Stimulated activated CD8-positive, alpha-beta memory T cell treated with anti-CD3 and anti-CD28 coated beads, Interleukin-15, amount 100 ng/mL, for 48 hours (primary cell): ENCODE measurements at regions not wholly inside any gene's neighbourhood (a gene's known extent, or its start where the extent isn't known, plus 50 kb on each side); places are given as distances from the start of the nearest gene placed in this dataset.

Experiments used
- DNase-seq, 2 donors: peaks; one replicate each; pipeline ENCODE4 v3.0.0-alpha.2; 2020; ENCODE audit warnings: low read depth in 2 of 2

DNA sequence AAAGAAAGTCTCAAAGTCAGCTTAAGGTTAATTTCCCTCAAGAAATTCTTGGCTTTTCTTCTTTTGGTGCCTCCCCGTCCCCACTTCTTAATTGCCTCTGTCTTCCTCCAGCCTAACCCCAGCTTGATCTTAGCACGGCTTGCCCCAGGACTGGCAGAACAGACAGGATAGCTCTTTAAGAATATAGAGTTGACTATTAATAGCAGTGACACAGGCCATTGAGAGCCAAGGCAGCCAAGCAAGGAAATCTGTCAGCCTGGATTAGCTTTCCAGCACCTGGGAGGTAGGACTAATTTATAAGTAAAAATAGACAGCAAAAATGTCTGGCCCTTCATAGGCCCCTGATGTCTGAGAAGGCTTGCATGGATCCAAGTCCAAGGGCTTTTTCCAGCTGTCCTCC, 384.6 kb upstream of the SLC30A5 start:
- DNase-seq: no peak

DNA sequence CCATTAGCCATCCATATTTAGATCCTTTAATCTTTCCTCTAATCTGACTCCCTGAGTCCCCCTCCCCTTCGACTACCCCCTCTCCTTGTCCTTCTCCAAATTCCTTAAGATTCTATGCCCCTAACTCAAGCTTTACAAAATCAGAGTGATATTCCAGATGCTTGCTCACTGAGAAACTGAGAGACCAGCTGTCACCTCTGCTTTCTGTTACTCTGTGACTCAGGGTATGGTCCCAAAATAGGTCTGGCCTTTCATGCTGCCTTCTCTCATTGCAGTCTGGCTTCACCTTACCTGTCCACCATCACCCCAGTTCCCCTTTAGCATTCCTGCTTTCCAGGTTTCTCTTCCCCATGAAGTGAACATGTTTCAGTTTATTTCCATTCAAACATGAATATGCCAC, 383.3 kb upstream of the SLC30A5 start:
- no peak for DNase-seq

DNA sequence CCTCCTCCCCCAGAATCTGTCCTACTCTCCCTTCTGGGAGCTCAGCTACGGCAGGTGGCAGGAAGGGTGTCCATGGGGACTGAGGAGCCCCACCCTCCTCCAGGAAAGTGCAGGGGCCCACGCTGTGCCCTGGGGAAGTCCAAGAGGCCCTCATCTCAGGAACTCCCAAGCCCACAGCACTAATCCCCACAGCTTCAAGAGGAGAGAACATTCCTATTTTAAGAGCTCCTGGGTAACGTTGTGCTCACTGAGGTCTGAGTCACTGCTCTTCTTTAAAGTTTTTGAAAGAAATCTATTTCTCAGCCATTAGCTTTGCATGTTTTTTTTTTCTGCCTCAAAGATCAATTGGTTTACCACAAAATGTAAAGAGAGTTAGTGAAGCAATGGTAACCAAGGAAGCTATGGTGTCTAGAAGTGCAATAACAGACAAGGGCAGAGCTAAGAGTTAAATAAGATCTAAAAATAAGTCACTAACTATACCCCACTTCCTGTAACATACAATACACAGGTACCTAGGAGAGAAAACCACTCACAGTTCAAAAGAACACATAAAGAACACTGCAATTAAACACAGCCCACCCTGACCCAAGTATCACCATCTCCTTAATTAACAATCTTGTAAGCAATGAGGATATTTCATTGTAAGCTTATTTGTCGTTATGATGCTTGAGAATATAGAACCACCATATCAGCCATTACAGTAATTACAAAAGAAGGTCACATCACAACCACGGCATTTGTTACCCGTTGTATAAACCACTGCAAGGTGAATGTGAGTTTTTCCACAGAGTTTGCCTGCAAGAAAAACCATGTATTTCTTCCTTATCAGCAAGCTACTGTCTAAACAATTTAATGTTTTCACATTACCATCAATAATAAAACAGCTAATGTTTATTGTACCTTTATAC, 382.3 kb upstream of the SLC30A5 start:
- DNase-seq: no peak

DNA sequence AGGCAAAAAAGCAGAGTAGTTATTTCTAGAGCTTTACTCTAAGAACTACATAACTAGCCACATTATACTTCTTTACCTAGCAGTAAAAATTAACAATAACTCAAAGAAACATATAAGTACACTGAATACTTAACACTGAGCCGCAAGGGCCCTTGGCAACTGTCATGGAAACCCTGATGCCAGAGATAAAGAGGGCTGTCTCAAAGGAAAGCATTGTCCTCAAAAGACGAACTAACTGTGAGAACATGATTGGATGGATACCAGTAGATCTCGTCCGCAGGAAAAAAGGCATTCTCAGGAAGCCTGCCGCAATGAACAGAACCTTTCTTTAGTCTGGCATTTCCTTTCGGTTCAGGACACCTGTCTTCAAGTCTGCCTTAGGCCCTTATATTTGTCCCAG, 379.0 kb upstream of the SLC30A5 start:
- DNase-seq: no peak

DNA sequence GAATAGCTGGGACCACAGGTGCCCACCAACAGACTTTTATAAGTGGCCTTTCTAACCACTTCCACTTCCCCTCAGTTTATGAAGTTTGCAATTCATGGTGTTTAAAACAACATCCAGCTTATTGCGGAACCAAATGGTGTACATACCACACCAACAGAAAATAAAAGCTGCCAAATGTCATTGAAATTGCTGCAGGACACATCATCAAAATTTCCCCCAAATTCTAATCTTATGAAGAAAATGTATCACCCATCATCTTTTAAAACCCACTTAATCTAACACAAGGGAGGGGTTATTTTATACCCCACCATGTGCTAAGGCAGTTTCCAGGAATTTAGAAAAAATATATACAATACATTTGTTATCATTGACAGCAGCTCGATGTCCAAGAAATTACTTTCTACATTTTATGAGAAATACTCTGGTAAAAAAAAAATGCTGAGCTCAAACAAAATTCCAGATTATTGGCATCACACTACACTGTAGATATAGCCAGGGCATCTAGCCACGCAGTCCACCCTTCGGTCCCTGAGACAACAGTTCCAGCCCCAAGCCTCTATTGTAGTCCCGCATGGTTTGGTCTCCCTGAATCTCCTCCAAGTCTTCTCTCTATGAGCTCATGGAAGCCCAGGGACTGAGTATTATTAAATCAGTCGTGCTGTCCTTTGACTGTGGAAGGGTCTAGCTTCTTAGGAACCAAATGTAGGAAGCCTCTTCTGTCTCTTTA, 372.8 kb upstream of the SLC30A5 start:
- DNase-seq: no peak

DNA sequence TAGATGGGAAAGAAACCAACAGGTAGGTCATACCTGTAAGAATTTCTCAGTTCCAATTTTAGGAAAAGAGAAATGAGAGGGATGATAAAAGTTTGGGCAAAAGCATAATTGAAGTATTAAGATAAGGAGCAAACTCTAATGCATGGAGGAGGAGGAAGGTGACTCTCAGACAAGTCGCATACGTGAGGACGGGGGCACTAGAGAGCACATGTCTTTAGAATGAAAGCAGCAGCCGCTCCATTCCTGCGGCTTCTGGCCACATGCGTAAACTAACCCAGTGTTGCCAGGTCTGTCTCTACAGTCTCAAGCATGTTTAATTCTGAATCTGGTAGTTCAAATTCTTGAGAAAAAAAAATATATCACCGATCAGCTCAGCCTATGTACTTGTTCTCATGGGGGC, 371.5 kb upstream of the SLC30A5 start:
- DNase-seq: no peak

DNA sequence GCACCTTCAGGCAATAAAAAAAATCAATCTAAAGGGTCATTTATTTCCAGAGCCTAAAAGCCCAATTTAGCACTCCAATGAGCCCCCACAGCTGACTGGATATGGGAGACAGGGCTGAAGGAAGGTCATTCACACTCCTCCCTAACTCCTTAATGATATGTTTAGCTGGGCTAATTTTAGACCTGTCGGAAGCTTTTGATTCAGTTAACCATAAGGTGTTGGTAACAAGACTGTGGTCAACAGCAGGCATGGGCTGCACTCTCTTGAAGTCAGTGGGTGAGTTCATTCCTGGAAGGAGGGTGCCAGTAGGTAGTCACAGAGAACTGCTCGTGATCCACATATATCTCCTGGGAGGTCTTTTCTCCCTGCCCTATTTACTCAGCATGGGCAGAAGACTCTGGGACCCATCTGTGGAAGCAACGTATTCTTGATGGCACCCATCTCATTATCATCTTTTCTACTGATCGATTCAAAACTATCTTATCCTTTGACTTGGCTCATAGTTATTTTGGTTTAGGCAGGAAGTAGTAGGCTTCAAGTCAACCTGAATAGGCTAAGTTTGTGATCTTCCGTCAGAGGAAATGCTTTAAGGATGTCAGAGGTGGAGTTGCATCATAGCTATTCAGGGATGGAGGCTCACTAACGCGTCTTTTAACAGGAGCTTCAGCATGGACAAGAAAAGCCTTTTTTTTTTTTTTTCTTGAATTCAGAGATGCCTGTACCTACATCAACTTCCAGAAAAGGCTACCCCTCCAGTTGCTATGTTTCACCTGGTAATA, 367.7 kb upstream of the SLC30A5 start:
- DNase-seq: no peak

DNA sequence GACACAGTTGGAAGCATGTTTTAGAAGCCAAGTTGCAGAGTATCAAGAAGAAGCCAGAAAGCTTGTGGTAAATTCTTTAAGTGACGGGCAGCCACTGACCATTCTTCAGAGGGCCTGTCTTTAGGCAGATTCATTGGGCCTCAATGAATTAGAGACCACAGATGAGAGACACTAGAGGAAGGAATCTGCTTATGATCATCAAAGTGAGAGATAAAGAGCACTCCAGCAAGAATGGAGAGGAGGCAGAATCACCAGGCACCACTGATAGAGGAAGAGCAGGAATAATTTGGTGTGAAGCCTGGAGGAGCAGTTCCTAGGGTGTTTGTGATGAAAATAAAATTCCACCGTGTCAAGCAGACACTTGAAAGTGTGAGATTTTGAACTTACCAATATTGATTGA, 365.9 kb upstream of the SLC30A5 start:
- no peak for DNase-seq

DNA sequence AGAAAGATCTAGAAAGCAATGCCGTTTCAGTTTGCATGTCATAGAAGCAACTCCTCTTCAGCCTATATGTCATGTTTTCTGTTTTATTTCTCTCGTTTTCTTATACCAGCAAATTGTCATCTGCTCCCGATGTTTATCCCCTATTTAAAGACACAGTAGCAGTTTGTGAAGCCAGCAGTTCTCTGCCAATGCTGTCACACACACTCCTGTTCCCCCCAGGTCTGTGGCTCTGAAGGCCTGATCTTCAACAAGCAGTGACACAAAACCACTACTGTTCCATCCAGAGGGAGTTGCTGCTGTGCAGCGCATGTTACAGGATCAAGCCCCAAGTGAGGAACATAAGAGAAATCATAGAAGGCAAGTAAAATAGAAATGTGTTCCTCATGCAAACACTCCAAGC, 364.1 kb upstream of the SLC30A5 start:
- DNase-seq: no peak

DNA sequence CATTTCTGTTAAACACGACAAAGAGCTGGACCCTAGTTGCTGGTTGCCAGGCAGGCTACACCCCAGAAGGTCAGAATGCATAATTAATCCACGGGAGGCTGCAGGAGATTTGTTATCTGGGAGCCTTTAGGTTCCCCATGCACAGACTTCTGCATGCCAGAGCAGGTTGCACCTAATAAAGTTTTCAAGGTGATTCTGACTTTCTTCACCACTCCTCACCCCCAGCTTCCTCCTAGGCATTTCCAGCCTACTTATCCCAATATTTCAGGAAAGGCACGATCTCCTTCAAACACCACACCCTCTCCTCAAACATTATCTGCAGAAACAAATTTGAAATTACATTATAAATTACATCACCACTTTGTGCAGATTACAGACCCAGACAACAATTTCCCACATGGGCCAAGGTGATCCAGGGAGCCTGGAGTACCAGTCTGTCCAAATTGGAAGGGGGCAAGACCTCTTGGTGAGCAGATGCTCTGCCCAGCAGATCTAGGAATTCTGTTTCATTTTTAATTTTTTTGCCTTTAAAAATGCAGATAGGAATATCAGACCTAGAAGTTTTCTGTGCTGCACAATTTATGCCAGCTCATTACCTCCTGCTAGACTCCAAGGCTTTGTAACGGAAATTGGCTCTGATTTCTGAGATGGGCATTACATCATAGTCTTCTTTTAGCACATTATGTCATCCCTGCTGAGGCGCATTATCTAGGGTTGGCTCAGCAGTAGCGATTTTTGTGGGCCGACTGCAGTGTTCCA, 363.4 kb upstream of the SLC30A5 start:
- DNase-seq: no peak

DNA sequence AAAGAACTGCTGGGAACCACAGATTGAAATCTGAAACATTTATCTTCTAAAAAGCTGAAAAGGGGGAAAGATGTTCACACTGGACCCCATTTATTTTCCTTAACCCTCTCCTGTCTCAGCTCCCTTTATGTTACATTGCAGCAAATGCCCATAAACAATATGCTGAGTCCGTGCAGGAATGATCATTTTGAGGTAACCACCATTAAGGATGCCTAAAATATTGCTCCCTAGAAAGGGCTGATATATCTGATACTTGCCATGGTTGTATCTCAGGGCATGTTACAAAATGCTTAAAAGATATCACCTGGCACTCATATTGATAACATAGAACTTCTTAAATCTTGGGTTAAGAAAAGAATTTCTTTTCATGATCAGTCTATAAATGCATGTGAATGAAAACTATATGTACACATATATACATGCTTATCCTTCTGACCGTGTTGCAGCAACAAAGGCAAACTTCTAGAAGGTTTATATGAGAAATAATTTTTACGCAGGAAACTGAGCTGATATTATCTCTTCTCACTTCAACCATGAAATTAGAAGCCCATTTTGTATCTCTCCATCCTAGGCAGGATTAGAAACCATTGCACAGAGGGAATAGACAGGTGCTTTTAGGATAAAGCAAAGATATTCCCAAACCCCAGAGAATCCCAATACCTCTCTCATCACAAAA, 362.7 kb upstream of the SLC30A5 start:
- DNase-seq: no peak

DNA sequence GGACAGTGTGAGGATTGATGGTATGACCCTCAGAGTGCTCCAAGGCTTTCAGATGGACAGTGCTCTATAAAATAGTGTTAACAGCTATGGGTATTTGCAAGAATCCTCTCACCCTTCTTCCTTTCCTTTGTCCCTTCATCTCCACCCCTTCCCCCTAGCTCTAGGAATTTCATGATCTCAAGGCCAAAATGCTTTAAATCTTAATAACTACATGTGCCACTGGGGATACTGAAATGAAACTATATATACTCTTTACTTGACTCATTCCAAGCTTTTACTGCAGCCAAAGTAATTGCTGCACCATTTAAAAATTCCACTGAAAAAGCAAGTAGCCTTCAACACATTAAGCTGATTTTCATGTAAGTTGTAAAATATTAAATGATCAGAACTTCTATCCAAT, 361.6 kb upstream of the SLC30A5 start:
- no peak for DNase-seq

DNA sequence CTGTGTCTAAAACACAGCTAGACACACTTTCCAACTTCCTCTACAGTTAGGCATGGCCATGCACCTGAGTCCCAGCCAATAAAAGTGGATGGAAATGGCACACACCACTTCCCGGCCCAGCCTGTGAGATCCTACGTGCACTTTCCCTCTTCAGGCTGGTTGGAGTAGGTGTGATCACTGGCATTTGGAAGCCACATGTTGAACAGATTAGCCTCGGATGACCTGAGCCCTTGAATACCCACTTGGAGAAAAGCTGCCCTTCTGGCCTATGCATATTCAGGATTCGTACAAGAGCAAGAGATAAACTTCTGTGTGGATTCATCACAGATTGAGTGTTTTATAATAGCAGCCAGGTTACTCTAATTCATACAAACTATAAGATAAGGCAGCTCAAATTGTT, 359.0 kb upstream of the SLC30A5 start:
- DNase-seq: no peak

DNA sequence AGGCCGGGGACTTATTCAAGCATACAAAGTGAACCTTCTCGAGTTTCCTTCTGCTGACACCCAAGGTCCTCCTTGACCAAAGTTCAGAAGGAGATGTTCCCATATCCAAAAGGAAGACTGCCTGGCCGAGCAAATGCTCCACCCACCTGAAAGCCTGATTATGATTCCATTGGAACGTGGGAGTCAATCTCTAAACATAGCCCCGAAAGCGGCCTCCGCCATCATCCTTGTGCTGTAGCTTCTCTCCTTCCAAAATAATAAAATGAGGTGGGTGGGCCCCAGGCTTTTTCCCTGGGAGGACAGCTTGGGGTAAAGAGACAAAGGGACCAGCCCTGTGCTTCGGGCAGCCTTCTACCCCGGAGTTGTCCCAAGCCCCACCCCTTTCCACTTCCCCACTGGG, 355.6 kb upstream of the SLC30A5 start:
- no peak for DNase-seq

DNA sequence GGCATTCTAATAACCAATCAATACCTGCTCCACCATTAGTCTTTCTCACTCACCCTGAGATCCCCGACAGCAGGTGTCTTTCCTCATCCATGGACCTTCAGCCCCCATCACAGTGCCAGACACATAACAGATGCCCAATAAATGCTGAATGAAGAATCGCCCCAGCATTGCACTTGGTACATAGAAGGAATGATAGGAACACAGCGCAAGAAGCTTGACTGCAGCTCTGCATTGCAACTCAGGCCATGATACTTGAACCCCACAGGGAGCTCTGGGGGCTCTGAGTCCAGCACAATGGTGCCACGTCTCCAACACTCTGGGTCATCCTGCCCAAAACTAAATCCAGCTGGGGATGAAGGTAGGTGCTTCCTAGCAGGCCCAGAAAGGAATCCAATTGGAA, 355.0 kb upstream of the SLC30A5 start:
- DNase-seq: no peak

DNA sequence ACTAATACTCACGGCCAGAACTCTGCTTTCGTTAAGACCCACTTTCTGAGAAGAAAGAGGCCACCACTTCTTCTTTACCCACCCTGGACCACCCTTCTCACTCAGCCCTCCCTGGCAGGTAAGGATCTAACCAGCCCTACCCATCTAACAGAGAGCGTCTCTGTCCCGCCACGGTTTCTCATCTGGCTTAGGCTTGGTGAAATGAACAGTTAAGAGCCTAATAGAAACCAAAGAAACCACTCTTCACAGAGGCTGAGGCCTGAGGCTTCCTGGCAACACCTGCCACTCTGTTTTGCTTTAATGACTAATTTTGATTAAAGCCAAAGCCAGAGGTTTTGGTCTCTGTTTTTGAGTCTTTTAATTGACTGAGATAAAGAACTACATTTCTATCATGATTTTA, 354.1 kb upstream of the SLC30A5 start:
- no peak for DNase-seq

DNA sequence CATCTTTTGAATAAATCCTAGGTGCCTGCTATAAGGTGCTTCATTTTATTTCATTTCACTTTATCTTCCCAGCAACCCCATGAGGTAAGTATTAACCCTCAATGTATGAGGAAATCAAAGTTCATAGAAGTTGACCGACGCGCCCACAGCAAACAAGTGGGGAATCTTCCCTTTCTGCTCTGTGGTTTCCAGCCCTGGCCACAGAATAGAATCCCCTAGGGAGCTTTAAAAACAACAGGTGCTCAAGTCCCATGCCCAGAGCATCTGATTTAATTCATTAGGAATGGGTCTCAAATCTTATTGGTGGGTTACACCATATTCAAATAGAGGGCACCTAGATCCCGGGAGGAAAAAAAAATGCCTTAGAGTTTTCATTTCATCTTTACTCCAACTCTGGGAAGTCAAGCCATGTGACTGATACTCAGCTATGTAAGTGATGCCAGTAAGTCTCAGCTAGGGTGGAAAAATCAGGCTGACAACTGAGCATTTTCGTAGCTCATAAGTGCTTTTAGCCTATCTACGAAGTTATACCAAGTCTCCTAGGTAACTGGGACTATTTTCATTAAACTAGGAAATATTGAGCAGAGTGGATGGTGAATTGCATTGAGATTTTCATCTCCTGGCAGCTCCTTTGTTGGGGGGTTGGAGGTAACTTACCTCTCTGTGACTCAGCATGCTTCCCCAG, 353.4 kb upstream of the SLC30A5 start:
- no peak for DNase-seq

DNA sequence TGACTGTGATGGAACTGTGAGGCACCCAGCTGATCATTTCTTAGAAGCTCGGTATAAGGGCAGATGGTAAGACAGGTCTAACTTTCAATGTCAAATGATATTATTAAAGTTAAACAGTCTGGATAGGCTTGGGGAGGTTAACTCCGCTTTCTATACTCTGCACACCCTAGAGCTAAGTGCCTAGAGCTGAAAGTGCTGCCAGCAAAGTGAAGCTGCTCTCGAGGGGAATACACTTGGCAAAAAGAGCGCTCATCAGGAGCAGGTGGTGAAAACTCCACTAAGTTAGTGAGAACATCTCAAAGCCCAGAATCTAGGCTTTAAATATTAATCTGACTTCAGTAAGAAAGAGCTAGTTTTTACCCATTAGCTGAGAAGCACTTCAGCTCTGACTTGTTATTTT, 349.6 kb upstream of the SLC30A5 start:
- no peak for DNase-seq

DNA sequence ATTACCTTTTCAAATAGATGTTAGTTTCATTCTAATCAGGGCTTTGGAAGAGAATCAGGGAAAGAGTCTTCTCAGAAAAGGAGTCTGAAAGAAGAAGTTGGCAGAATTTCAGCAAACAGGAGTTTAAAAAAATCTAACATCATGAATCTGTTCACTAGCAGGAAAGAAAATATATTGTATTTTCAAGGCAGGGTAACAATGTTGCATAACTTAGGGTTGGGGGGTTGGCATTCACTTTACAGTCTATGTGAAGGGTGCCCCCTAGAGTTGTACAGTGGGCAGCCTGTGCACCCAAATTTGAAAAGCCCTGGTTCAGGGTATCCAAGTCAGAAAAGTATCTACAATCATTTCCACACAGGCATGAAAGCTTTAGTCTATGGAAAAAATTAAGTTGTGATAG, 348.4 kb upstream of the SLC30A5 start:
- DNase-seq: no peak

DNA sequence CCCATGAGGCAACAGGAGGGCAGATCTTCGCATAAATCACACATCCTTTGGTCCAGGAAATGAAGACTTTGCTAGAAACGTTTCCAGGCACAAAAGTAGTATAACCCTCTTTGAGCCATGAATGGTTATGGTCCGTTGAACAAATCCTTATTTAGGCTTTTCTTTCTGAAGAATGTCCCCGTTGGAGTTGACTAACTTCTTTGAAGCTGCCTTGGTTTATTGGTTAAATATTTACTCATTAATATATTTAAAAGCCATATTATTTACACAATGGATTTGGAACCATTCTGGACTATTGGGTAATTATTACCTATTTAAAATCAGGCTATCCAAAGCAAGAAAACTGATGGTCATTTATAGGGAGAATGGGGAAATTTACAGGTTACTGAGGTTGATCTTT, 347.6 kb upstream of the SLC30A5 start:
- no peak for DNase-seq
